Upper lobe of left lung (tissue), 4 donors: ENCODE measurements at regions not wholly inside any gene's neighbourhood (a gene's known extent, or its start where the extent isn't known, plus 50 kb on each side); places are given as distances from the start of the nearest gene placed in this dataset.

Experiments
- EP300 ChIP-seq, 4 donors: sonication (generic); formaldehyde crosslinking; IDR thresholded peaks; one replicate each; pipeline ENCODE4 v1.5.1; 2017; ENCODE audit warnings: antibody characterized with exemption in 4 of 4, control low read depth in 2 of 4
- POLR2A ChIP-seq, 4 donors: fragments of 450-650 bp; IDR thresholded peaks; one replicate each; pipeline ENCODE4 v1.5.1; 2016 to 2017; ENCODE audit warnings: antibody characterized with exemption in 4 of 4, mild to moderate bottlenecking in 2 of 4
- TF ChIP-seq, protein P1 (sequence below), 6 experiments: fragments of 450-650 bp in 4 of 6; fragments of 200-600 bp in 2 of 6; sonication (generic) in 2 of 6; IDR thresholded peaks; one replicate each; pipeline ENCODE4 v1.5.1; 2016 to 2019; ENCODE audit warnings: antibody characterized with exemption in 6 of 6

DNA sequence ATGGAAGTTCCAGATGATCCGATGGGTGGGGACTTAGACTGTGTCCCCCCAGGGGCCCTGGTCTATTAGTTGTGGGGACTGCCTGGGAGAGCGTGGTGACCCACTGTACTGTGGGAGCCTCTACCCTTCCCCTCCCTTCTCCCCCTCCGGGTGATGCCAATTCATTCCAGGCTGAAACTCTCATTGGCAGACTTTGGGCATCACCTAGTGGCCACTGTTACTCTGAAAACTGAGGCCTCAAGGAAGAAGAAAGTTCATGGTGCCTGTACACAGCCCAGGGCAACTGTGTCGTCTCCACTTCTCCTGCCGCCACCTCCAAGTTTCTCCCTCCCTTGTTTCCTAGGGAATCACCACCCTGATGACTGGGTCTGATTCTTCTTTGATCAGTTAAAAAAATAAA is 173.6 kb upstream of the ALG10B start:
- TF ChIP-seq POLR2A (IDR thresholded peaks at IDR 0.05): no peak
- TF ChIP-seq EP300 (IDR thresholded peaks at IDR 0.05): no peak
- TF ChIP-seq, protein P1, sequence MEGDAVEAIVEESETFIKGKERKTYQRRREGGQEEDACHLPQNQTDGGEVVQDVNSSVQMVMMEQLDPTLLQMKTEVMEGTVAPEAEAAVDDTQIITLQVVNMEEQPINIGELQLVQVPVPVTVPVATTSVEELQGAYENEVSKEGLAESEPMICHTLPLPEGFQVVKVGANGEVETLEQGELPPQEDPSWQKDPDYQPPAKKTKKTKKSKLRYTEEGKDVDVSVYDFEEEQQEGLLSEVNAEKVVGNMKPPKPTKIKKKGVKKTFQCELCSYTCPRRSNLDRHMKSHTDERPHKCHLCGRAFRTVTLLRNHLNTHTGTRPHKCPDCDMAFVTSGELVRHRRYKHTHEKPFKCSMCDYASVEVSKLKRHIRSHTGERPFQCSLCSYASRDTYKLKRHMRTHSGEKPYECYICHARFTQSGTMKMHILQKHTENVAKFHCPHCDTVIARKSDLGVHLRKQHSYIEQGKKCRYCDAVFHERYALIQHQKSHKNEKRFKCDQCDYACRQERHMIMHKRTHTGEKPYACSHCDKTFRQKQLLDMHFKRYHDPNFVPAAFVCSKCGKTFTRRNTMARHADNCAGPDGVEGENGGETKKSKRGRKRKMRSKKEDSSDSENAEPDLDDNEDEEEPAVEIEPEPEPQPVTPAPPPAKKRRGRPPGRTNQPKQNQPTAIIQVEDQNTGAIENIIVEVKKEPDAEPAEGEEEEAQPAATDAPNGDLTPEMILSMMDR (IDR thresholded peaks at IDR 0.05): no peak
